Bronchial epithelial cell (primary cell): ENCODE measurements at regions not wholly inside any gene's neighbourhood (a gene's known extent, or its start where the extent isn't known, plus 50 kb on each side); places are given as distances from the start of the nearest gene placed in this dataset.

ENCODE experiments used
- DNase-seq: peaks from one replicate; pipeline ENCODE4 v3.0.0-alpha.2; 2010; ENCODE audit warnings: low read depth
- FAIRE-seq: peaks from 2 replicates; lab custom pipeline; 2011; peaks lifted over from hg19 to GRCh38; lab: Jason Lieb, UNC
- H3K27me3 ChIP-seq: 2 replicates; pipeline ENCODE4 v1.5.1; 2011; ENCODE audit warnings: low read length; ENCODE audit not compliant: control insufficient read depth, insufficient read depth
- H3K36me3 ChIP-seq: 2 replicates; pipeline ENCODE4 v1.5.1; 2011; ENCODE audit warnings: low read length; ENCODE audit not compliant: control insufficient read depth, insufficient read depth
- H3K4me3 ChIP-seq: 2 replicates; pipeline ENCODE4 v1.5.1; 2011; ENCODE audit warnings: mild to moderate bottlenecking, low read depth, low read length, control low read depth
- CTCF ChIP-seq: IDR thresholded peaks from 2 replicates; pipeline ENCODE4 v1.5.1; 2011; ENCODE audit warnings: mild to moderate bottlenecking, moderate library complexity, low read length, control low read depth, inconsistent platforms; ENCODE audit not compliant: insufficient read depth, severe bottlenecking

- peaks cover 9% of the 10 kb centered on the region for H3K27me3 ChIP-seq
- DNase-seq (no peak), FAIRE-seq (no peak)
- H3K4me3 ChIP-seq: no peak overlapping the region
- TF ChIP-seq CTCF: no peak
- no peaks in the 10 kb centered on the region for H3K36me3 ChIP-seq
Observed at GRCh38 chr2:120681181-120681580, 54.5 kb upstream of the GLI2 start.

- H3K36me3 ChIP-seq: no peaks in the 10 kb centered on the region
- FAIRE-seq: no peak
- no peak for DNase-seq
- TF ChIP-seq CTCF: no peak
- peaks cover 9% of the 10 kb centered on the region for H3K27me3 ChIP-seq
- H3K4me3 ChIP-seq: no peak overlapping the region
Observed at GRCh38 chr2:120681696-120682288, 53.9 kb upstream of the GLI2 start.

GRCh38 chr2:120682654-120683053 lies 53.0 kb upstream of the GLI2 start:
- FAIRE-seq (no peak), DNase-seq (no peak)
- no peak for TF ChIP-seq CTCF
- H3K36me3 ChIP-seq: no peaks in the 10 kb centered on the region
- H3K27me3 ChIP-seq: peaks cover 6% of the 10 kb centered on the region
- H3K4me3 ChIP-seq: no peak overlapping the region

- Histone ChIP-seq H3K36me3 (no peaks in the 10 kb centered on the region), H3K4me3 (no peak overlapping the region), H3K27me3 (peaks cover 6% of the 10 kb centered on the region)
- FAIRE-seq (no peak), DNase-seq (no peak)
- no peak for TF ChIP-seq CTCF
Observed at GRCh38 chr2:120683081-120683480, 52.6 kb upstream of the GLI2 start.

- DNase-seq: no peak
- no peaks in the 10 kb centered on the region for H3K36me3 ChIP-seq
- no peak overlapping the region for H3K4me3 ChIP-seq
- no peak for TF ChIP-seq CTCF
- H3K27me3 ChIP-seq: peaks cover 6% of the 10 kb centered on the region
- FAIRE-seq: peak; percentile 50
Observed at GRCh38 chr2:120683701-120684100, 52.0 kb upstream of the GLI2 start.
